ENCODE measurements at regions not wholly inside any gene's neighbourhood (a gene's known extent, or its start where the extent isn't known, plus 50 kb on each side); places are given as distances from the start of the nearest gene placed in this dataset.

GRCh38 chr6:3663811-3664210 is 87.7 kb downstream of the PXDC1 start:
- Mint-ChIP-seq H3K27ac (no peak overlapping the region), H3K27me3 (ENCODE audit: insufficient read depth) (peaks cover 16% of the 10 kb centered on the region)
- no peak for TF ChIP-seq CTCF (IDR thresholded peaks at IDR 0.05)

GRCh38 chr6:3663081-3663480 is 88.4 kb downstream of the PXDC1 start:
- no peak for TF ChIP-seq CTCF (IDR thresholded peaks at IDR 0.05)
- Mint-ChIP-seq H3K4me3 (no peak overlapping the region), H3K4me1 (ENCODE audit: low read depth) (no peaks in the 10 kb centered on the region), H3K36me3 (ENCODE audit: low read depth) (peaks cover 5% of the 10 kb centered on the region; the same call in 1 of the 2 replicates), H3K27me3 (ENCODE audit: insufficient read depth) (peaks cover 20% of the 10 kb centered on the region), H3K27ac (no peak overlapping the region), H3K9me3 (peaks cover 5% of the 10 kb centered on the region; the same call in 1 of the 2 replicates)
- no peak for DNase-seq

More at GRCh38 chr6:3663811-3664210, 87.7 kb downstream of the PXDC1 start:
- Mint-ChIP-seq H3K4me1 (ENCODE audit: low read depth) (no peaks in the 10 kb centered on the region), H3K9me3 (peaks cover 5% of the 10 kb centered on the region; the same call in 1 of the 2 replicates), H3K36me3 (ENCODE audit: low read depth) (peaks cover 5% of the 10 kb centered on the region; the same call in 1 of the 2 replicates), H3K4me3 (no peak overlapping the region)
- no peak for DNase-seq

- Mint-ChIP-seq H3K9me3 (peaks cover 4% of the 10 kb centered on the region; the same call in 1 of the 2 replicates), H3K36me3 (ENCODE audit: low read depth) (peaks cover 5% of the 10 kb centered on the region; the same call in 1 of the 2 replicates), H3K27ac (no peak overlapping the region), H3K27me3 (ENCODE audit: insufficient read depth) (peaks cover 30% of the 10 kb centered on the region), H3K4me1 (ENCODE audit: low read depth) (no peaks in the 10 kb centered on the region), H3K4me3 (no peak overlapping the region)
- DNase-seq, result no peak
- TF ChIP-seq CTCF (IDR thresholded peaks at IDR 0.05), result no peak
Observed at GRCh38 chr6:3661390-3661789, 90.1 kb downstream of the PXDC1 start.

GRCh38 chr6:3660473-3660872 is 91.0 kb downstream of the PXDC1 start:
- H3K27ac Mint-ChIP-seq, result no peak overlapping the region
- H3K36me3 Mint-ChIP-seq (ENCODE audit: low read depth), result no peaks in the 10 kb centered on the region
- no peak for TF ChIP-seq CTCF (IDR thresholded peaks at IDR 0.05)
- no peak for DNase-seq
- H3K4me1 Mint-ChIP-seq (ENCODE audit: low read depth), result no peaks in the 10 kb centered on the region
- H3K4me3 Mint-ChIP-seq, result no peak overlapping the region
- H3K27me3 Mint-ChIP-seq (ENCODE audit: insufficient read depth), result peaks cover 35% of the 10 kb centered on the region
- no peaks in the 10 kb centered on the region for H3K9me3 Mint-ChIP-seq

GRCh38 chr6:3659748-3660147 is 91.8 kb downstream of the PXDC1 start:
- no peak for TF ChIP-seq CTCF (IDR thresholded peaks at IDR 0.05)
- no peaks in the 10 kb centered on the region for H3K4me1 Mint-ChIP-seq (ENCODE audit: low read depth)
- no peaks in the 10 kb centered on the region for H3K36me3 Mint-ChIP-seq (ENCODE audit: low read depth)
- peaks cover 40% of the 10 kb centered on the region for H3K27me3 Mint-ChIP-seq (ENCODE audit: insufficient read depth)
- H3K9me3 Mint-ChIP-seq, result no peaks in the 10 kb centered on the region
- no peak overlapping the region for H3K27ac Mint-ChIP-seq
- DNase-seq, result no peak
- no peak overlapping the region for H3K4me3 Mint-ChIP-seq

- Mint-ChIP-seq H3K4me3 (no peak overlapping the region), H3K27ac (no peak overlapping the region), H3K9me3 (no peaks in the 10 kb centered on the region), H3K4me1 (ENCODE audit: low read depth) (no peaks in the 10 kb centered on the region), H3K36me3 (ENCODE audit: low read depth) (no peaks in the 10 kb centered on the region), H3K27me3 (ENCODE audit: insufficient read depth) (peaks cover 61% of the 10 kb centered on the region)
- no peak for DNase-seq
- no peak for TF ChIP-seq CTCF (IDR thresholded peaks at IDR 0.05)
Observed at GRCh38 chr6:3656076-3656475, 95.4 kb downstream of the PXDC1 start.
